ENCODE measurements at regions not wholly inside any gene's neighbourhood (a gene's known extent, or its start where the extent isn't known, plus 50 kb on each side); places are given as distances from the start of the nearest gene placed in this dataset.

DNA sequence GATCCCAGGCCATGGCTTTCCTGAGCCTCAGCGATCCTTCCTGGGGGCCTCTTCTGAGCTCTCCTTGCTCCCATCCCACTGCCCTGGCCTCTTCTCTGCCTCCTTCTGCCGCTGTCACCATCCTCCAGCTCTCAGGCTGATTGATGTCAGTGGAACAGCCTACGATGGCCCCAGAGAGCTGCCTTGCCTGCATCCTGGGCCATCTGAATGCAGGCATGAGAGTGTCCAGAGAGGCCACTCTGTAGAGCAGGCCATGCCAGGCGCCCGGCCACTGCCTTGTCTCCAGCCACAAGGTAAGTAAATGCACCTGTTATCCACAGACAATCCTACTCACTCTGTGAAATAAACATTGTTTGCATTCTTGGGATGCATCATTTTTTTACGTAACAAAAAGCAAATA lies 171.4 kb upstream of the PPP2R2D start:
- TF ChIP-seq POLR2A (IDR thresholded peaks at IDR 0.05), result no peak
- TF ChIP-seq POLR2AphosphoS5 (IDR thresholded peaks at IDR 0.05), result no peak
- TF ChIP-seq, protein P1, sequence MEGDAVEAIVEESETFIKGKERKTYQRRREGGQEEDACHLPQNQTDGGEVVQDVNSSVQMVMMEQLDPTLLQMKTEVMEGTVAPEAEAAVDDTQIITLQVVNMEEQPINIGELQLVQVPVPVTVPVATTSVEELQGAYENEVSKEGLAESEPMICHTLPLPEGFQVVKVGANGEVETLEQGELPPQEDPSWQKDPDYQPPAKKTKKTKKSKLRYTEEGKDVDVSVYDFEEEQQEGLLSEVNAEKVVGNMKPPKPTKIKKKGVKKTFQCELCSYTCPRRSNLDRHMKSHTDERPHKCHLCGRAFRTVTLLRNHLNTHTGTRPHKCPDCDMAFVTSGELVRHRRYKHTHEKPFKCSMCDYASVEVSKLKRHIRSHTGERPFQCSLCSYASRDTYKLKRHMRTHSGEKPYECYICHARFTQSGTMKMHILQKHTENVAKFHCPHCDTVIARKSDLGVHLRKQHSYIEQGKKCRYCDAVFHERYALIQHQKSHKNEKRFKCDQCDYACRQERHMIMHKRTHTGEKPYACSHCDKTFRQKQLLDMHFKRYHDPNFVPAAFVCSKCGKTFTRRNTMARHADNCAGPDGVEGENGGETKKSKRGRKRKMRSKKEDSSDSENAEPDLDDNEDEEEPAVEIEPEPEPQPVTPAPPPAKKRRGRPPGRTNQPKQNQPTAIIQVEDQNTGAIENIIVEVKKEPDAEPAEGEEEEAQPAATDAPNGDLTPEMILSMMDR (IDR thresholded peaks at IDR 0.05), result no peak

DNA sequence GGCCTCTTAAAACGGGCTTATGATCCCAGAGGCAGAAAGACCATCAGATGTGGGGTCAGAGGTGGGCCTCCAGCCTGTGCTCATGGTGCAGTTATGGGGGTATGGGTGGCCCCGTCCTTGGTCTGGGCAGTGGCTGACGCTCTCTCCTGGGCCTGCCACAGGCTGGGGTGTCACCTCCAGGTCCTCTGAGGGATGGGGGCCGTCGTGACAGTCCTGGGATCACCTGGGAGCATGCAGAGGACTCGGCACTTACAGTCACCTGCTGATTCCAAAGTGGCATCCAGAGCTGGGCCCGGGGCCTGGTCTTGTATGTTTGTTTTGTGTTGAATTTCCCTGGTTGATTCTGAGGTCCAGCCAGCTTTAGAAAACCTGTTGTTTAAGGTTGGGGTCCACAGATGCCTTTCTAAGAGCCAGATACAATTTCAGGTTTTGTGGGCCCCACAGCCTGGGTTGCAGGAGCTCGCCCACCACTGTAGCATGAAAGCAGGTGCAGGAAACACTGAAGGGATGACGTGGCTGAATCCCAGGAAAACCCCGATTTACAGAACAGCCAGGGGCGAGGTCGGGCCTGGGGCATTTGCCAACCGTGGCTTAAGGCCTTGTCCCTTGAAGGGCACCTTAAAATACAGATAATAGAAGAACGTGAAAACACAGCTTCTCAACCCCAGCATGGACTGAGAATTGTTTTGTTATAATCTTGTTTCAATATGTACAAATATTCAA lies 170.7 kb upstream of the PPP2R2D start:
- Histone ChIP-seq H3K4me1 (replicated peaks) (no peaks in the 10 kb centered on the region), H3K27ac (no peak overlapping the region), H3K4me3 (no peak overlapping the region), H3K9me3 (no peaks in the 10 kb centered on the region), H3K36me3 (no peaks in the 10 kb centered on the region), H3K27me3 (replicated peaks; ENCODE audit: insufficient read depth) (no peaks in the 10 kb centered on the region)
- intact Hi-C loops (cut with DNase I), result no loop called here
- TF ChIP-seq POLR2A (IDR thresholded peaks at IDR 0.05), result no peak
- TF ChIP-seq POLR2AphosphoS5 (IDR thresholded peaks at IDR 0.05), result no peak
- TF ChIP-seq, protein P1 (IDR thresholded peaks at IDR 0.05), result no peak
- DNase-seq (ENCODE audit: low spot score), result no peak
- 64% methylated on average over 14 of the region's 14 CpGs for WGBS

More for the DNA sequence above, 171.4 kb upstream of the PPP2R2D start:
- H3K27ac ChIP-seq, result no peak overlapping the region
- no peaks in the 10 kb centered on the region for H3K27me3 ChIP-seq (replicated peaks; ENCODE audit: insufficient read depth)
- no peak overlapping the region for H3K4me3 ChIP-seq
- H3K4me1 ChIP-seq (replicated peaks), result no peaks in the 10 kb centered on the region
- H3K9me3 ChIP-seq, result no peaks in the 10 kb centered on the region
- H3K36me3 ChIP-seq, result no peaks in the 10 kb centered on the region
- no peak for DNase-seq (ENCODE audit: low spot score)
- intact Hi-C loops (cut with DNase I), result no loop called here
- 71% methylated on average over 6 of the region's 6 CpGs for WGBS

DNA sequence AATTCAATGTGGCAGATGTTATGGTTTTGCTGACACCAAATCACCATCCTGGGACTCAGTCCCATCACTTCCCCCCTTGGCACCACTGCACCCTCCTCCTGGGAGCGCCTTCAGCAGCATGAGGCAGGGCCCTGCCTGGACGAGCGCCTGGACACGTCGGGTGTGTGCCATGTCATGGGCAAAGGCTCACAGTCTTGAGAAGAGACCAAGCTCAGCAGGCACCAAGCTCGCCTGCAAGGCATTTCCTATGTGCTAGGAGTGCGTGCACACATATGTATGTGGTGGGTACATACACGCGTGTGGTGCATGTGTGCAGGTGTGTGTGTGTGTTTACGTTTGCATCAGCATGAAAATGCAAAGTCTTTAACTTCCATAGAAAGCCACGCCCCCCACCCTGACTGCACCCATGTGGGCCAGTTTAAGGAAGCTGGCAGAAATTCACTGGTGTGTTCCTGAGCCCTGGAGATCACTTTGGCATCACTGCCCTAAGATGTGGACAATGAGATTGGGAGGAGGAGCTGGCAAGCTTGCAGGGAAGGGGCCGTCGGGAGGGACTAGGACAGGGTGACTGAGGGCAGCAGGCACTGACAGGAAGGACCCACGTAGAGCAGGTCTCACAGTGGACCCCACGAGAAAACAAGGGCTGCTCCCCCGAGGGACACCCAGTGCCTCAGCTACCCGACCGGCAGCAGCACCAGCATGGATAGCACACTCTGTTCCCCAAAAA lies 169.9 kb upstream of the PPP2R2D start:
- no peak overlapping the region for H3K27ac ChIP-seq
- TF ChIP-seq POLR2AphosphoS5 (IDR thresholded peaks at IDR 0.05) (no peak), POLR2A (IDR thresholded peaks at IDR 0.05) (no peak)
- TF ChIP-seq, protein P1 (IDR thresholded peaks at IDR 0.05), result no peak
- no peak overlapping the region for H3K4me3 ChIP-seq
- no peaks in the 10 kb centered on the region for H3K36me3 ChIP-seq
- no peaks in the 10 kb centered on the region for H3K4me1 ChIP-seq (replicated peaks)
- no peaks in the 10 kb centered on the region for H3K27me3 ChIP-seq (replicated peaks; ENCODE audit: insufficient read depth)
- WGBS, result 79% methylated on average over 18 of the region's 18 CpGs
- H3K9me3 ChIP-seq, result no peaks in the 10 kb centered on the region
- DNase-seq (ENCODE audit: low spot score), result no peak
- intact Hi-C loops (cut with DNase I), result no loop called here

DNA sequence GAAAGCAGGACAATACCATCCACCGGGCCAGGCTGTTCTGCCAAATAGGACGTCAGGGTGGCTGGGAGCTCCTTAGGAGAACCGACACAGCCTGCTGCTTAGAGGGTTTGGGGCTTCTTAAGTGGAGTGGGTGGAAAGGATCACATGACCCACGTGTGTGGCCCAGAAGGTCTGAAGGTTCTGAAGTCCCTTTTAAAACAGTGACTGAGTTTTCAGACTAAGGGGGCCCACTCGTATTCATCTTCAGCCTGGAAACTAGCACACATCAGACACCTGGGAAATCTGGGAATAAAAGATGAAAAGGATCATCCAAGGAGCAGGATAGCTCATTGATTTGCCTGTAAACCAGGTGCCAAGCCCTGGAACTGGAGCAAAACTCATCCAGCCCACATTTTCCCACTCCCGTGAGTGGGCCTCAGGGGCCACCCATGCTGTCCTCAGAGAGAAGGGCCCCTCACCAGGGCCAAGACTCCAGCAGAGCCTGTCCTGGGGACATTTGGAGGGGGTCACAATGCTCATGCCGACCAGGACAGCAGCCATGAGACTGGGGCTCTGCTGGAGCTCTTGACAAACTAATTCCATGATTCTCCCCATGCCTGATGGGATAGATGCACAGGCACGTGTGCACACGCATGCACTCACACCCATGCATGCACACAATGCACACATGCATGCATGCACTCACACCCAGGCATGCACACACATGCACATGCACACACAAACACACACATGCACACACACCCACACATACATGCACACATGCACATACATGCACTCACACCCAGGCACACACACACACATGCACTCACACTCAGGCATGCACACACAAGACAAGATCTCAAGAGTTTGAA lies 168.8 kb upstream of the PPP2R2D start:
- no peak for DNase-seq (ENCODE audit: low spot score)
- H3K4me1 ChIP-seq (replicated peaks), result no peaks in the 10 kb centered on the region
- H3K36me3 ChIP-seq, result no peaks in the 10 kb centered on the region
- intact Hi-C loops (cut with DNase I), result no loop called here
- no peak overlapping the region for H3K4me3 ChIP-seq
- no peak overlapping the region for H3K27ac ChIP-seq
- H3K9me3 ChIP-seq, result no peaks in the 10 kb centered on the region
- H3K27me3 ChIP-seq (replicated peaks; ENCODE audit: insufficient read depth), result no peaks in the 10 kb centered on the region
- TF ChIP-seq POLR2AphosphoS5 (IDR thresholded peaks at IDR 0.05) (no peak), POLR2A (IDR thresholded peaks at IDR 0.05) (no peak)
- TF ChIP-seq, protein P1 (IDR thresholded peaks at IDR 0.05), result no peak
- 84% methylated on average over 9 of the region's 9 CpGs for WGBS
